Activated CD8-positive, alpha-beta memory T cell treated with anti-CD3 and anti-CD28 coated beads, Interleukin-2, amount 50 U/mL, for 24 hours (primary cell): ENCODE measurements at regions not wholly inside any gene's neighbourhood (a gene's known extent, or its start where the extent isn't known, plus 50 kb on each side); places are given as distances from the start of the nearest gene placed in this dataset.
"Not testable (repeated sequence)": the region's sequence is repeated elsewhere in the genome, so short reads cannot be mapped to it uniquely, and the experiment has no call there.

Experiments
- DNase-seq: peaks from one replicate; pipeline ENCODE4 v3.0.0-alpha.2; 2020; ENCODE audit errors: extremely low read depth

- DNase-seq: no peak
Observed at GRCh38 chr3:118760585-118761290, 273.9 kb downstream of the IGSF11 start.

- DNase-seq: no peak
Observed at GRCh38 chr3:118761291-118761606, 273.4 kb downstream of the IGSF11 start.

GRCh38 chr3:118765636-118766305 lies 268.9 kb downstream of the IGSF11 start:
- no peak for DNase-seq

- DNase-seq: no peak
Observed at GRCh38 chr3:118766306-118766669, 268.4 kb downstream of the IGSF11 start.

GRCh38 chr3:118772036-118772435 lies 262.6 kb downstream of the IGSF11 start:
- no peak for DNase-seq

- no peak for DNase-seq
Observed at GRCh38 chr3:118772547-118773011, 262.1 kb downstream of the IGSF11 start.

- no peak for DNase-seq
Observed at GRCh38 chr3:118775021-118775420, 259.6 kb downstream of the IGSF11 start.

GRCh38 chr3:118778201-118778600 lies 256.4 kb downstream of the IGSF11 start:
- no peak for DNase-seq

- DNase-seq: no peak
Observed at GRCh38 chr3:118781232-118781631, 253.4 kb downstream of the IGSF11 start.

GRCh38 chr3:118781839-118782238 lies 252.8 kb downstream of the IGSF11 start:
- DNase-seq: no peak

- DNase-seq: no peak
Observed at GRCh38 chr3:118782755-118783202, 251.9 kb downstream of the IGSF11 start.

- DNase-seq: no peak
Observed at GRCh38 chr3:118785415-118785814, 249.2 kb downstream of the IGSF11 start.

GRCh38 chr3:118791246-118791645 lies 243.4 kb downstream of the IGSF11 start:
- no peak for DNase-seq

GRCh38 chr3:118792191-118792590 lies 242.5 kb downstream of the IGSF11 start:
- no peak for DNase-seq

- no peak for DNase-seq
Observed at GRCh38 chr3:118793176-118793575, 241.5 kb downstream of the IGSF11 start.

GRCh38 chr3:118799303-118799702 lies 235.3 kb downstream of the IGSF11 start:
- no peak for DNase-seq

- DNase-seq: no peak
Observed at GRCh38 chr3:118801899-118802298, 232.7 kb downstream of the IGSF11 start.

- no peak for DNase-seq
Observed at GRCh38 chr3:118802325-118803095, 232.1 kb downstream of the IGSF11 start.

GRCh38 chr3:118803096-118803476 lies 231.6 kb downstream of the IGSF11 start:
- no peak for DNase-seq

- no peak for DNase-seq
Observed at GRCh38 chr3:118805007-118805406, 229.6 kb downstream of the IGSF11 start.

GRCh38 chr3:118806423-118806822 lies 228.2 kb downstream of the IGSF11 start:
- no peak for DNase-seq

- DNase-seq: not testable (repeated sequence)
Observed at GRCh38 chr3:118807349-118807748, 227.3 kb downstream of the IGSF11 start.

GRCh38 chr3:118808723-118809122 lies 225.9 kb downstream of the IGSF11 start:
- no peak for DNase-seq
